IMR-90 (cell line): ENCODE measurements at regions not wholly inside any gene's neighbourhood (a gene's known extent, or its start where the extent isn't known, plus 50 kb on each side); places are given as distances from the start of the nearest gene placed in this dataset.

Experiments used
- BHLHE40 ChIP-seq: fragments of 150-350 bp; IDR thresholded peaks from 2 replicates; pipeline ENCODE4 v1.6.1; 2016; ENCODE audit warnings: mild to moderate bottlenecking, low read depth, low read length
- CEBPB ChIP-seq: IDR thresholded peaks from 2 replicates; pipeline ENCODE4 v1.6.1; 2012; ENCODE audit warnings: low read depth, low read length, improper control_type of control experiment
- CHD1 ChIP-seq: IDR thresholded peaks from 2 replicates; pipeline ENCODE4 v1.6.1; 2012; ENCODE audit warnings: low read depth, low read length, improper control_type of control experiment
- FOS ChIP-seq: fragments of 150-350 bp; IDR thresholded peaks from 2 replicates; pipeline ENCODE4 v1.6.1; 2016; ENCODE audit warnings: low read depth, low read length
- MAFK ChIP-seq: IDR thresholded peaks from 2 replicates; pipeline ENCODE4 v1.6.1; 2012; ENCODE audit warnings: low read depth, low read length, improper control_type of control experiment
- MXI1 ChIP-seq: IDR thresholded peaks from 2 replicates; pipeline ENCODE4 v1.6.1; 2012; ENCODE audit warnings: low read depth, mild to moderate bottlenecking, low read length, moderate library complexity, borderline replicate concordance
- NFE2L2 ChIP-seq: fragments of 150-350 bp; IDR thresholded peaks from 2 replicates; pipeline ENCODE4 v1.6.1; 2016; ENCODE audit warnings: low read depth, mild to moderate bottlenecking, low read length
- POLR2A ChIP-seq: IDR thresholded peaks from 2 replicates; pipeline ENCODE4 v1.6.1; 2012; ENCODE audit warnings: mild to moderate bottlenecking, low read depth, low read length
- SMC3 ChIP-seq: fragments of 150-350 bp; IDR thresholded peaks from 2 replicates; pipeline ENCODE4 v1.6.1; 2016; ENCODE audit warnings: low read depth, mild to moderate bottlenecking, antibody characterized with exemption, low read length, moderate library complexity
- USF2 ChIP-seq: fragments of 150-350 bp; IDR thresholded peaks from 2 replicates; pipeline ENCODE4 v1.6.1; 2017; ENCODE audit warnings: mild to moderate bottlenecking, antibody characterized with exemption, low read length, low read depth
- TF ChIP-seq, protein P1 (sequence below): conservative IDR thresholded peaks from 2 replicates; pipeline ENCODE4 v1.5.1; 2012; ENCODE audit warnings: mild to moderate bottlenecking, low read depth, low read length, improper control_type of control experiment

- TF ChIP-seq, protein P1, sequence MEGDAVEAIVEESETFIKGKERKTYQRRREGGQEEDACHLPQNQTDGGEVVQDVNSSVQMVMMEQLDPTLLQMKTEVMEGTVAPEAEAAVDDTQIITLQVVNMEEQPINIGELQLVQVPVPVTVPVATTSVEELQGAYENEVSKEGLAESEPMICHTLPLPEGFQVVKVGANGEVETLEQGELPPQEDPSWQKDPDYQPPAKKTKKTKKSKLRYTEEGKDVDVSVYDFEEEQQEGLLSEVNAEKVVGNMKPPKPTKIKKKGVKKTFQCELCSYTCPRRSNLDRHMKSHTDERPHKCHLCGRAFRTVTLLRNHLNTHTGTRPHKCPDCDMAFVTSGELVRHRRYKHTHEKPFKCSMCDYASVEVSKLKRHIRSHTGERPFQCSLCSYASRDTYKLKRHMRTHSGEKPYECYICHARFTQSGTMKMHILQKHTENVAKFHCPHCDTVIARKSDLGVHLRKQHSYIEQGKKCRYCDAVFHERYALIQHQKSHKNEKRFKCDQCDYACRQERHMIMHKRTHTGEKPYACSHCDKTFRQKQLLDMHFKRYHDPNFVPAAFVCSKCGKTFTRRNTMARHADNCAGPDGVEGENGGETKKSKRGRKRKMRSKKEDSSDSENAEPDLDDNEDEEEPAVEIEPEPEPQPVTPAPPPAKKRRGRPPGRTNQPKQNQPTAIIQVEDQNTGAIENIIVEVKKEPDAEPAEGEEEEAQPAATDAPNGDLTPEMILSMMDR, result no peak
- TF ChIP-seq POLR2A, result no peak
- TF ChIP-seq FOS, result no peak
- TF ChIP-seq SMC3, result no peak
- no peak for TF ChIP-seq CEBPB
- no peak for TF ChIP-seq MXI1
- no peak for TF ChIP-seq BHLHE40
- no peak for TF ChIP-seq CHD1
- no peak for TF ChIP-seq USF2
- TF ChIP-seq NFE2L2, result no peak
- no peak for TF ChIP-seq MAFK
These were observed 50.9 kb upstream of the PPFIA2 start for GRCh38 chr12:81809829-81810595.
